Mammary epithelial cell (primary cell): ENCODE measurements at regions not wholly inside any gene's neighbourhood (a gene's known extent, or its start where the extent isn't known, plus 50 kb on each side); places are given as distances from the start of the nearest gene placed in this dataset.

Experiments
- EZH2 ChIP-seq: IDR thresholded peaks from 2 replicates; pipeline ENCODE4 v1.6.1; 2012; ENCODE audit warnings: low read length, inconsistent platforms, borderline replicate concordance
- TF ChIP-seq, protein P1 (sequence below), 2 donors: IDR thresholded peaks in 1 of 2; conservative IDR thresholded peaks in 1 of 2; 2 replicates each; pipeline ENCODE4 v1.5.1; 2011 to 2012; ENCODE audit warnings: inconsistent platforms in 2 of 2, low read length in 2 of 2, mild to moderate bottlenecking in 2 of 2, control low read depth in 1 of 2, low read depth in 1 of 2; ENCODE audit not compliant: insufficient read depth in 1 of 2; ENCODE audit errors: extremely low read depth in 1 of 2

DNA sequence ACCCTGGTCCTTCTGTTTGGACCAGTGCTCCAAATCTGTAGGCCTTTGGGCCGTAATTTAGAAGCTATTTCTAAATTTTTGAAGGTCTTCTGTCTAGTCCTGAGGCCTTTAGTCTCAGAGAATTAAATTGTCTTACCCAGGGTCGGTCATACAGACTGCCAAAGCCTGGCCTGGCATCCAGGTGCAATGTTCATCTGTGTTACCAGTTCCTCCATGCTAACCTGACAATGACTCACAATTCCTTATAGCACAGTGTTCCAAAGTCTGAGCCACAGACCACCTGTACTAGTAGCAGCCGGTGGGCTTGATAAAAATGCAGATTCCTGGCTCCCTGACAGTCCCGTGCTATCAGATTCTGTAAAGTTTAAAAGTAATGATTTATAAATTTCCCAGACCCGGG is 77.7 kb upstream of the MAP4K3 start:
- TF ChIP-seq EZH2: no peak
- TF ChIP-seq, protein P1, sequence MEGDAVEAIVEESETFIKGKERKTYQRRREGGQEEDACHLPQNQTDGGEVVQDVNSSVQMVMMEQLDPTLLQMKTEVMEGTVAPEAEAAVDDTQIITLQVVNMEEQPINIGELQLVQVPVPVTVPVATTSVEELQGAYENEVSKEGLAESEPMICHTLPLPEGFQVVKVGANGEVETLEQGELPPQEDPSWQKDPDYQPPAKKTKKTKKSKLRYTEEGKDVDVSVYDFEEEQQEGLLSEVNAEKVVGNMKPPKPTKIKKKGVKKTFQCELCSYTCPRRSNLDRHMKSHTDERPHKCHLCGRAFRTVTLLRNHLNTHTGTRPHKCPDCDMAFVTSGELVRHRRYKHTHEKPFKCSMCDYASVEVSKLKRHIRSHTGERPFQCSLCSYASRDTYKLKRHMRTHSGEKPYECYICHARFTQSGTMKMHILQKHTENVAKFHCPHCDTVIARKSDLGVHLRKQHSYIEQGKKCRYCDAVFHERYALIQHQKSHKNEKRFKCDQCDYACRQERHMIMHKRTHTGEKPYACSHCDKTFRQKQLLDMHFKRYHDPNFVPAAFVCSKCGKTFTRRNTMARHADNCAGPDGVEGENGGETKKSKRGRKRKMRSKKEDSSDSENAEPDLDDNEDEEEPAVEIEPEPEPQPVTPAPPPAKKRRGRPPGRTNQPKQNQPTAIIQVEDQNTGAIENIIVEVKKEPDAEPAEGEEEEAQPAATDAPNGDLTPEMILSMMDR (conservative IDR thresholded peaks at IDR 0.05 in 1 of 2, IDR thresholded peaks at IDR 0.05 in 1 of 2; ENCODE audit: extremely low read depth in 1 of 2, insufficient read depth in 1 of 2, low read depth in 1 of 2, low read length in 2 of 2): no peak
